ENCODE measurements at regions not wholly inside any gene's neighbourhood (a gene's known extent, or its start where the extent isn't known, plus 50 kb on each side); places are given as distances from the start of the nearest gene placed in this dataset.

GRCh38 chr16:26645614-26646013, 421.1 kb upstream of the C16orf82 start:
- no TSS peak for BruUV-seq (replicated peaks)
- Histone ChIP-seq H3K4me2 (ENCODE audit: low read depth, low read length) (no peak overlapping the region), H3K4me1 (ENCODE audit: insufficient read depth, low read length) (no peaks in the 10 kb centered on the region), H3K9ac (ENCODE audit: insufficient read depth, low read depth, low read length) (no peak overlapping the region), H3K4me3 (replicated peaks in 1 of 3; ENCODE audit: insufficient read depth in 1 of 3, low read depth in 2 of 3, low read length in 3 of 3) (no peak overlapping the region), H3K79me2 (ENCODE audit: insufficient read depth, low read length) (no peaks in the 10 kb centered on the region), H3K9me3 (ENCODE audit: low read length) (no peaks in the 10 kb centered on the region), H3K27ac (ENCODE audit: extremely low read length, insufficient read depth, low read length) (no peak overlapping the region), H3K36me3 (replicated peaks in 1 of 2; ENCODE audit: control insufficient read depth in 1 of 2, insufficient read depth in 2 of 2, low read length in 2 of 2) (no peaks in the 10 kb centered on the region), H2AFZ (ENCODE audit: low read length) (no peak overlapping the region), H4K20me1 (ENCODE audit: insufficient read depth, low read length) (no peaks in the 10 kb centered on the region), H3K27me3 (ENCODE audit: control insufficient read depth in 1 of 2, insufficient read depth in 2 of 2, low read length in 2 of 2) (no peaks in the 10 kb centered on the region)
- FAIRE-seq (no peak), DNase-seq (ENCODE audit: low spot score) (no peak), ATAC-seq (peak; percentile 71)
- in situ Hi-C loops (cut with HindIII; ENCODE audit: extremely low pct_ligation_motif_present, low pct_unique_long_range_greater_than_20kb): no loop called here
- 9% methylated on average over 9 of the region's 9 CpGs for WGBS (ENCODE audit: low lambda C conversion rate)
- intact Hi-C loops (cut with micrococcal nuclease; ENCODE audit: unreplicated experiment): no loop called here
- TF ChIP-seq KAT7 (CRISPR knock-in tag; IDR thresholded peaks at IDR 0.05; ENCODE audit: borderline replicate concordance) (no peak), ZNF768 (CRISPR knock-in tag; IDR thresholded peaks at IDR 0.05) (peak; percentile 23; the same call in 1 of the 2 replicates), CTCF (CRISPR knock-in tag; IDR thresholded peaks at IDR 0.05) (peak; percentile 63), MAZ (IDR thresholded peaks at IDR 0.05; ENCODE audit: borderline replicate concordance, low read depth, low read length) (peak; percentile 22; the same call in 1 of the 2 replicates), MAZ (CRISPR knock-in tag; IDR thresholded peaks at IDR 0.05; ENCODE audit: low read depth) (no peak), ZKSCAN8 (CRISPR knock-in tag; IDR thresholded peaks at IDR 0.05; ENCODE audit: borderline replicate concordance) (peak; percentile 94), STAG1 (CRISPR knock-in tag; IDR thresholded peaks at IDR 0.05) (peak; percentile 67), ZNF292 (CRISPR knock-in tag; IDR thresholded peaks at IDR 0.05; ENCODE audit: borderline replicate concordance, low read depth) (no peak)
- CTCF ChIA-PET (ENCODE audit: low intra/inter-chr PET ratio, low total read pairs): interaction anchor here (2.1 kb wide), 1 partner anchor 807 kb away, joined by 5 read pairs; no protein-coding TSS in a partner anchor
- POLR2A ChIA-PET: no interaction called here

GRCh38 chr16:26647870-26648269, 418.9 kb upstream of the C16orf82 start:
- in situ Hi-C loops (cut with HindIII; ENCODE audit: extremely low pct_ligation_motif_present, low pct_unique_long_range_greater_than_20kb): no loop called here
- WGBS (ENCODE audit: low lambda C conversion rate): under 1% methylated on average over 4 of the region's 4 CpGs
- Histone ChIP-seq H3K4me2 (ENCODE audit: low read depth, low read length) (no peak overlapping the region), H4K20me1 (ENCODE audit: insufficient read depth, low read length) (no peaks in the 10 kb centered on the region), H3K79me2 (ENCODE audit: insufficient read depth, low read length) (no peaks in the 10 kb centered on the region), H3K4me3 (replicated peaks in 1 of 3; ENCODE audit: insufficient read depth in 1 of 3, low read depth in 2 of 3, low read length in 3 of 3) (no peak overlapping the region), H3K27me3 (ENCODE audit: control insufficient read depth in 1 of 2, insufficient read depth in 2 of 2, low read length in 2 of 2) (no peaks in the 10 kb centered on the region), H3K4me1 (ENCODE audit: insufficient read depth, low read length) (no peaks in the 10 kb centered on the region), H3K9me3 (ENCODE audit: low read length) (no peaks in the 10 kb centered on the region), H2AFZ (ENCODE audit: low read length) (no peak overlapping the region), H3K27ac (ENCODE audit: extremely low read length, insufficient read depth, low read length) (no peak overlapping the region), H3K9ac (ENCODE audit: insufficient read depth, low read depth, low read length) (no peak overlapping the region), H3K36me3 (replicated peaks in 1 of 2; ENCODE audit: control insufficient read depth in 1 of 2, insufficient read depth in 2 of 2, low read length in 2 of 2) (no peaks in the 10 kb centered on the region)
- ATAC-seq (no peak), DNase-seq (ENCODE audit: low spot score) (no peak), FAIRE-seq (no peak)
- no TSS peak for BruUV-seq (replicated peaks)
- intact Hi-C loops (cut with micrococcal nuclease; ENCODE audit: unreplicated experiment): no loop called here
- POLR2A ChIA-PET: no interaction called here
- CTCF ChIA-PET (ENCODE audit: low intra/inter-chr PET ratio, low total read pairs): no interaction called here
- TF ChIP-seq, protein P1, sequence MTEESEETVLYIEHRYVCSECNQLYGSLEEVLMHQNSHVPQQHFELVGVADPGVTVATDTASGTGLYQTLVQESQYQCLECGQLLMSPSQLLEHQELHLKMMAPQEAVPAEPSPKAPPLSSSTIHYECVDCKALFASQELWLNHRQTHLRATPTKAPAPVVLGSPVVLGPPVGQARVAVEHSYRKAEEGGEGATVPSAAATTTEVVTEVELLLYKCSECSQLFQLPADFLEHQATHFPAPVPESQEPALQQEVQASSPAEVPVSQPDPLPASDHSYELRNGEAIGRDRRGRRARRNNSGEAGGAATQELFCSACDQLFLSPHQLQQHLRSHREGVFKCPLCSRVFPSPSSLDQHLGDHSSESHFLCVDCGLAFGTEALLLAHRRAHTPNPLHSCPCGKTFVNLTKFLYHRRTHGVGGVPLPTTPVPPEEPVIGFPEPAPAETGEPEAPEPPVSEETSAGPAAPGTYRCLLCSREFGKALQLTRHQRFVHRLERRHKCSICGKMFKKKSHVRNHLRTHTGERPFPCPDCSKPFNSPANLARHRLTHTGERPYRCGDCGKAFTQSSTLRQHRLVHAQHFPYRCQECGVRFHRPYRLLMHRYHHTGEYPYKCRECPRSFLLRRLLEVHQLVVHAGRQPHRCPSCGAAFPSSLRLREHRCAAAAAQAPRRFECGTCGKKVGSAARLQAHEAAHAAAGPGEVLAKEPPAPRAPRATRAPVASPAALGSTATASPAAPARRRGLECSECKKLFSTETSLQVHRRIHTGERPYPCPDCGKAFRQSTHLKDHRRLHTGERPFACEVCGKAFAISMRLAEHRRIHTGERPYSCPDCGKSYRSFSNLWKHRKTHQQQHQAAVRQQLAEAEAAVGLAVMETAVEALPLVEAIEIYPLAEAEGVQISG (CRISPR knock-in tag; IDR thresholded peaks at IDR 0.05): no peak
- no peak for TF ChIP-seq ZKSCAN5 (CRISPR knock-in tag; IDR thresholded peaks at IDR 0.05)
- no peak for TF ChIP-seq ZSCAN30 (CRISPR knock-in tag; IDR thresholded peaks at IDR 0.05)
- TF ChIP-seq HHEX (CRISPR knock-in tag; IDR thresholded peaks at IDR 0.05): no peak
- TF ChIP-seq ZNF10 (CRISPR knock-in tag; IDR thresholded peaks at IDR 0.05; ENCODE audit: borderline replicate concordance, low read depth): no peak
- TF ChIP-seq ZNF598 (CRISPR knock-in tag; IDR thresholded peaks at IDR 0.05; ENCODE audit: borderline replicate concordance): no peak
- no peak for TF ChIP-seq RBFOX2 (IDR thresholded peaks at IDR 0.05; ENCODE audit: low read depth, low read length)
- no peak for TF ChIP-seq PHF8 (CRISPR knock-in tag; IDR thresholded peaks at IDR 0.05)
- TF ChIP-seq KDM1A (CRISPR knock-in tag; IDR thresholded peaks at IDR 0.05): no peak

All from HepG2 (cell line).